GM18907 (cell line): ENCODE measurements at regions not wholly inside any gene's neighbourhood (a gene's known extent, or its start where the extent isn't known, plus 50 kb on each side); places are given as distances from the start of the nearest gene placed in this dataset.
"Not testable (repeated sequence)": the region's sequence is repeated elsewhere in the genome, so short reads cannot be mapped to it uniquely, and the experiment has no call there.

Experiments used
- ATAC-seq: cut with Tn5 transposase; IDR thresholded peaks from one replicate; pipeline ENCODE4 v1.9.1; 2021; ENCODE audit warnings: mild to moderate bottlenecking, moderate library complexity; ENCODE audit not compliant: unreplicated experiment

DNA sequence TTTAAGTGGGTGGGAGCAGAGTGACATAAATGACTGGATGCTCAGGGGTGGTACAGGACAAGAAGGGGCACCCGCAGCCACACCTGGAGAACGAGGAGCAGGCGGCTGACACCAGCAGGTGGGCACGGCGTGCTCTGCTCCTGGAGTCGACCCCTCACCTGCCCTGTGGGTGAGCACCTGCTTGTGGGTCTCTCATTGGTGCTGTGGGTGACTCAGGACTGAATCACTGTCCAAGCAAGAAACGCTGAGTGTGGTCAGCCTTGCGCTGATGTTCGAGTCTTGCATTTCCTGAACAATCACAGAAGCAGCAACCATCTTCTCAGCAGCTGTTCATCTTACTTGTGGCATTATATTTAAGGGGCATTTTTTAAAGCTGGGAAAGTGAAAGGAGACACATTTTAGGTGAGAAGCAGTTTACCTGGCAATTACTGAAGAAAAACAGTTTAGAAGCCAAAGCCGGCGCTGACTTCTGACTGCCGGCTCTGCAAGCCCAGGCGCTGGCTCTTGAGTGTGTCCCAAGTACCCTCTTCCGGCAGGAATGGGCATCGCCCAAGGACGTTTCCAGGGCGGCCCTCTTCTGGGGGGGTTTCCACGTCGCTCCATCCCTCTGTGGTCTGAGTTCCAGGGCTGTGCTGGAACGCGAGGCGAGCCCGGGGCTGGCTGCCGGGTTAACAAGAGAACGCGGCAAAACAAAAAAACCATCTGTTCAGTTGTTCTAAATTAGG lies 145.2 kb upstream of the PFKP start:
- no peak for ATAC-seq

DNA sequence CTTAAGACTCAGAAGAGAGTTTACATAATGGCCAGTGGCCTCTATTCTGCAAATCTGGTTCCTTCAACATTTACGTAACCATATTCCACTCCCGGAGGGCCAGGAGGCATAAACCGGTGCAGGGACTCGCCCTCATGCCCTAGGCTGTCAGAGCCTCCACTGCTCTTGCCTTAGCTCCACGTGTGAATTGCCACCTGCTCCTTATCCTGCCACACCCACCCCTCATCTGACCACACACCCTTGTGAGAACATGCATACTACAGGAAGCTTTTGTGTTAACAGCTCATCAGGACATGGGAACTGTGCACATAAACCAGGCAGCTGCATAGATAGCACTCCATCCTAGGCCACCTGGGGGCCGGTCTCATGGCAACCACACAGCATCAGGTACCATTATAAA lies 146.7 kb upstream of the PFKP start:
- ATAC-seq, result no peak

DNA sequence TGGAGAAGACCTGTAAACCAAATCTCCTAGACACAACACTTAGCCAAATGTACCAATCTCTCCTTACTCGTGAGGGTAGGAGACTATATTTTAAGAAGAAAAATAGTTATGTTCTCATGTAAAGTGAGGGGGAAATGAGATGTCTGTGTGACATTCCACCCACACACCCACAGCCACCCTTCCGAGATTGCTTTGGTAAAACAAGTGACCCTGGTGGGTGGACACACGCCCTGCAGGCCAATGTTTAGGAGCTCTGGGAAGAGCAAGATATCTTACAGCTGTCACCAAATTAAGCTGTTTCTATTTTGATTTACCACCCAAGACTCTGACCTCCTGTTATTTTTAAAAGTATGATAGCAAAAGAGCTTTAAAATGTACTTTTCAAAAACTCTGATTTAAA lies 147.2 kb upstream of the PFKP start:
- no peak for ATAC-seq

DNA sequence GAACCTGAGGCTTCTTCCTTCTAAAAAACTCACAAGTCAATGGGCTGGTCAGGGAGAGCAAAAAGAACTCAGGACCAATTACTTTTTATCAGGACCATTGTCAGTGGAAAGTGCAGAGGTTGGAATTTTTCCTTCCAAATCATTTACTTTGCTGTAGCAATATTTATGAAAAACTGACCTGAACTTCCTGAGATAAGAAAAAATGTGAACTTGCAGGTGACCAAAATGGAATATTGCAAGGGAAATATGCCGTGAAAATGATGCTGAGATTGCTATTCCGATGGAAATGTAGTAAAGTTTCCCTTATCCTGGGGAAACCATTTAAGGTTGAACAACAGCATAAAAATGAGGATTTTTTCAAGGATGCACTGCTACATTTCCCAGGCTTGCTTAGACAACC lies 148.3 kb upstream of the PFKP start:
- no peak for ATAC-seq

DNA sequence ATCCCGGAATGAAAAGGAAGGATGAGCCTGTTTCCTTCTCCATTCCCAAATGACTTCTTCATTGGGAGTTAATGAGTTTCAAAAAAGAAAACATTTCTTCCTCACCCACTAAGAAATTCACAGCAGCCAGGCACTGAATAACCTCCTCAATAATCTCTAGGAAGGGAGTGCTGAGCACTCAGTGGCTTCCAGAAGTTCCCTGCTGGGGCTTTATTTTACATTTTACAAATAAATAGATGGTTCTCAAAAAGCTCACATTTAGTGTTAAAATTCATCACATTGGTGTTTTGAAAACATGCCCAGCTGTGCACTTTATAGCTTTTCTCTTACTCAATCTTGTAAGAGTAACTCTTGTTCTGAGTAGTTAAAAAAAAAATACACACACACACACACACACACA lies 148.9 kb upstream of the PFKP start:
- no peak for ATAC-seq

DNA sequence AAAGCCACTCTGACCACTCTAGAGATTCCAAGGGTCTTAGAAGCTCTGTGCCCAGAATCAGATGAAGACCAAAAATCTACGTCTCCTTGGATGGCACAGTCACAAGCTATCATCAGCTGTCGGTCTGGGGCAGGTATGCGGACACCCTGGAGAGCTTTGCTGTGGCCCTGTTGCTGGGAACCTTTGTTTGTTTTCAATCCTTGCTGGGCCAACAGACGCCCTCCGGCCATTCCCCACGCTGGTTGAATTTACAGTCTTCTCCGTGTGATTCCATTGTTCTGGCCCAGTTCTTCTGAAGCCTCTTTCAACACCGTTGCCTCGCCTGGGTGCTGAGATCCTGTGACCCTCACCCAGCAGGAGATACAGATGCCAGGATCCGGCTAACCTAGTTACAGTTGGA lies 149.4 kb upstream of the PFKP start:
- ATAC-seq, result no peak

DNA sequence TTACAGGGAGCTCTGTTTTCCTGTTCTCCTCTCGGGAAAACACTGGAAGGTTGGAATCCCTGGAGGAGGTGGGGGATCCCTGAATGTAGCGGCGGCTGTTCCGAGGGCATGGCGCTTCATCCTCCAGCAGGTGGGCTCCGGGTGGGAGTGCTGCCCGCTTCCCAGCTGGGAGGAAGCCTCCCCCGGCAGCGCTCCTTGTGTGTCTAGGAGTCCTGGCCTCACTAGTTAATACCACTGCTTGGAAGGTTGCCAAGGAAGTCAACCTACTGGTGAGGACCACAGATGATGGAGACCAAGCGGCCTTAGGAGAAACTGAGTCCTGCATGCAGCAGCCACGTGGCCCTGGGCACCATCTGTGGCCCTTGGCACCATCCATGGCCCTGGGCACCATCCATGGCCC lies 151.9 kb upstream of the PFKP start:
- no peak for ATAC-seq

DNA sequence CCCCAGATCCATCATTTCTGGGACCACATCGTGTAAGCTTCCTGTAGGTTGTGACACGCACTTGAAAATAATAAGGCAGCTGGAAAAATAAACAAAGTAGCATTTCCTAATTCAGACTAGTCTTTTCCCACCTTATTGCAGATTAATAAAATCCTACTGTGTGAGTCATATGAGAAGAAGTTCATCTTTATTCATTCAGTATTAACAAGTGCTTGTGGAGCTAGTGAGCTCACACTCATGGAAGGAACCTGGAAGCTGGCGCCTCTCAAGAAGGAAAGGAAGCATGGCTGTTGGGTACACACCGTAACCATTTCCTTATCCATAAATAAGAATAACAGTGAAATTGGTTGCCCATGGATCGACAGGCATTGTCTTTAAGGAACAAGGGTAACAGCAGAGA lies 152.6 kb upstream of the PFKP start:
- ATAC-seq, result no peak

DNA sequence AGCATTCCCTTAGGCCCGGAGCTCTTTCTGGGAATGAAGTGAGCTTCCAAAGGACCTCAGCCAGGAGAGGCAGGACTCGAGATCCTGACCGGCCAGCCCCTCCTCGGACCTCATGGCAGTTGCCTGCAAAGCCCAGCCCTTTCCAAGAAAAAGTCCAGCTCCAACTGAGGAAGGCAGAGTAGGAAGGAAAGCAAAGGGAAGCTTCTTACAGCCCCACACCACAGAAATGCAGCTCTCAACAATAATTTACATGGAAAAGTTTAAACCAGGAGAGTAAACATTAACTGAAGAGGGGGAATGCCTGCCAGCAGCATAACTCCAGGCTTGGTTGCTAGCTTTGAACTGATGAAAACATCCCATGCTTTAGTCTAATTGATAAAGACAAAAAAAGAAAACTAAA lies 153.9 kb upstream of the PFKP start:
- no peak for ATAC-seq

DNA sequence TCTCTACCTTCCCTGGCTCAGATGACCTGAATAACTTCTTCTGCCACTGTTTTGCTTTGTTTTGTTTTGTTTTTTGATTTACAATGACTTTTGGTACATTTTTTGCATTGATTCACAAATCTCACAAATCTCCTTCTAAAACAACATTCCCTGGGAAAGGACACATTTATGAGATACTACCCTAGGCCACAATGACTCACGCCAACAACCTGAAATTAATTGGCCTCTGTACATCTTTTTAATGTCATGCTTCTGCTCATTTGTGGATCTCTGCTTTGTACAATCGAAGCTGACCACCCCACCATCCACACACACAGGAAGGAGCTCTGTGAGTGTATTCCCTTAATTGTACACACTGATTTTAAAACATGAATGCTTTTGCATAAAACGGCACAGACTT lies 156.7 kb upstream of the PFKP start:
- no peak for ATAC-seq

DNA sequence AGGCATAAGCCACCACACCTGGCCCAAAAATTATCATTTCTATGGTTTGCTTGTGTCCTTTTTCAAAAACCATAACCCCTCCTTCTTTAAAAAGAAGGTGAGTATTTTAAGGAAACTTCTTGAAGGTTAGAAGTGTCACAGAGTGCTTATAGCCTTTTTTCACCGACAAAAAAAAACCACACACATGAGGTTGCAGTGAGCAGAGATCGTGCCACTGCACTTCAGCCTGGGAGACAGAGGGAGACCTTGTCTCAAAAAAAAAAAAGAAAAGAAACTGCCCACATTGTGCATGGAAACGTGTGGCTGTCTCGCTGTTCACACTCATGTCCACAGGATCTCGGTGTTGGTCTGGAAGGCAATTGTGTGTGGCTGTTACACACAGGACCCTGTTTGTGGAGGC lies 157.4 kb upstream of the PFKP start:
- no peak for ATAC-seq

DNA sequence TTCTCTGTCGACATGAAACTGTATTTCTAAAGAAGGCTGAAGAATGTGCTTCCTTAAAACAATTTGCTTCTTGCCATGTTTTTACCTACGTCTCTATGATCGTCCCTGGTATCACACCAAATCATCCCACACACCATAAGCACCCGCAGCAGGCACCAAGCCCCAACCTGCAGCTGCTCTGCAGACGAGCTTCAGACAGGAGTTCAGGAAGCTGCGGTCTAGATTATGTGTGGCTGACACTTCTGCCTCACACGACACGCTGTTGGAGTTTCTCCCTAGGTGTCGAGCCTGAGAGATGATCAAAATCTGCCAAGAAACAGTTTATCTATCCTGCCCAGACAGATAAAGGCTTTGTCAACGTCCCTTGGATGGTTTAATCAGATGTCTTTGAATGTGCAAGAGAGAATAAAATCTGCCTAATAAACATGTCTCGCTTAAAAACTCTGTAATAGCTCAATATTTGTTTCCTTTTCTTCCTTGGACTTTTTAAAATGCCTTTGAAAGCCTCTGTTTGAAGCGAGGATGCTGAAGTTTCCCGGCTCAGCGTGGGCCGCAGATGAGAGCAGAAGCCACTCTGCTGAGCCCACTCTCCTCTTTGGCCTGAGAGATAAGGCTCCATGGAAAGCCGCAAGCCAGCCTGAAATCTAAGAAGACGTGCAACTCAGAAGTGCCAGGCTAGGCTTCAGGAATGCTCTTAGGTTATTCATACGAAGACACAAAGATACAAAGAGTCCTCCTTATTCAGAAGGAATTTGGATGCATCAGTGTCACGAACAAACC lies 158.3 kb upstream of the PFKP start:
- no peak for ATAC-seq

DNA sequence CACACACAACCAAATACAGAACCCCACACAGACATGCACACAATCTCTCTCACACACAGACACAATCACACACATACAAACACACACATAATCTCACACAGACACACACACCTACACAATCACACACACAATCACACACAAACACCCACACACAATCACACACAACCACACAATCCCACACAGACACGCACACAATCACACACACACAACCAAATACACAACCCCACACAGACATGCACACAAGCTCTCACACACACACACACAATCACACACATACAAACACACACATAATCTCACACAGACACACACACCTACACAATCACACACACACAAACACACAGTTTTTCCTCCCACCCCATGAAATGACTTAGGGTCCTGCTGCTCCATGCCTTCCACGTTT lies 160.4 kb upstream of the PFKP start:
- no peak for ATAC-seq

DNA sequence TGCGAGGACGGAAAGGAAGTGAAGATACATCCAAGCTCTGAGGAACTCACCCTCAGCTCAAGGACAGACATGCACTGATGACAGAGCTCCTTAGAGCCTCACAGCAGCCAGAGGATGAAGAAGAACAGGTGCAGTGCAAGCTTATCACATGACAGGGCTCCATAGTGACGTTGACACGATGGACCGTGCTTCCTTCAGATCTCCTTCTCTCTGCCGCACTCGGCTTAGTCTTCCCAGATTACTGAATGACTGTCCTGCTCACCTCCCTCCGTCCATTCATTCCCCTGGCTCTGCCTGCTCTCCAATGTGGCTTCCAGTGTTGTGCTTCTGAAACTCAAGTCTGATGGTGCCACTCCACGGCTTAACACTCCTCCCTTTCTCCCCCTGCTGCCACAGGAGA lies 161.5 kb upstream of the PFKP start:
- ATAC-seq, result no peak

DNA sequence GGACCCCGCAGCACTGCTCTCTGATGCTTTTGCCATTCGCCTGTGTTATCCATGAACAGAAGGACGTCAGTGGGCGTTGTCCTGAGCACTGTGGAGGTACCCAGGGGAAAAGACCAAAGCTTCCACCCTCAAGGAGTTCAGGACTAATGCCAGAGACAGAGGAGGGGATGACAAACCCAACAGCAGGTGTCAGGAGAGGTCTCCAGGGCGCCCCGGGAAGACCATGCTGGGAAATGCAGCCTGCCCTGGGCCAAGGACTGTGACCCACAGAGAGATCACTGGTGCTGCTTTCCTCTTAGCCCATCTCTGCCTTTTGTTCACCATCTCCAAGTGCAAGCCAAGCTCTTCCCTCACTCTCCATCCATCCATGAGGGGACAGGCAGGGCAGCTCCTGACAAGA lies 166.8 kb upstream of the PFKP start:
- ATAC-seq, result no peak

DNA sequence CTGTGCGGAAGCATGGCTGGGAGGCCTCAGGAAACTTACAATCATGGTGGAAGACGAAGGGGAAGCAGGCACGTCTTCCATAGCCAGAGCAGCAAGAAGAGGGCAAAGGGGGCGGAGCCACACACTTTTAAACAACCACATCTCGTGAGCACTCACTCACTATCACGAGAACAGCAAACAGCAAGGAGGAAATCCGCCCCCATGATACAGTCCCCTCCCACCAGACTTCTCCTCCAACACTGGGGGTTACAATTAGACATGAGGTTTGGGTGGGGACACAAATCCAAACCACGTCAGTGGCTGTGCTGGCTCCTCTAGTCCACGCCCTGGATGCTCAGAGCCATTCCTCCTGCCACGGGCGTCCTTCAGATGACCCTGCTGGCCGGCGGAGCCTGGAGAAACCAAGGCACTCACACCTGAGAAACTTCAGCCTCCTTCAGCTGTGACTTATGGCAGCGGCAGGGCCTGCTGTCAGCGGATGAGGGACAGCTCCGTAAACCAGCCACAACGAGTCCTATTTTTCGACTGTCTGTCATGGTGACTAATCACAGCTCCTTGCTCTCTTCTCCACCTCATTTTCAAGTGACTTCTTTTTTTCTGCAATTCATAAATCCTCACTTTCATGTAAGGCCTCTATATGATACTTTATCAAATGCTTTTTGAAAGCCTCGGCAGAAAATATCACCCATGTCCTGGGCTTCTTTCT lies 167.9 kb upstream of the PFKP start:
- ATAC-seq, result no peak

DNA sequence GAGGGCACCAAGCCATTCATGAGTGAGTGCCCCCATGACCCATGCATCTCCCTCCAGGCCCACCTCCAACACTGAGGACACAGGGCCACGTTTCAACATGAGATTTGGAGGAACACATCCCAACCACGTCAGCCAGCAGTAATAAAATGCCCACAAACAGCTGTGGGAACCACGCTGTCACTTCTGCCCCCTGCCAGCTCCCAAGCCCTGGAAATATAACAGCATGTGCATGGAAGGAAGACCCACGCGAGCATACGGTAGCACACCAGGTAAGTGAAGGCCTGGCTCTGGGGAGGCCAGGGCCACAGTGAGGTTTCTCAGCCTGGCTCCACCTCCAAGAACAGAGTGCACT lies 168.9 kb upstream of the PFKP start:
- no peak for ATAC-seq

DNA sequence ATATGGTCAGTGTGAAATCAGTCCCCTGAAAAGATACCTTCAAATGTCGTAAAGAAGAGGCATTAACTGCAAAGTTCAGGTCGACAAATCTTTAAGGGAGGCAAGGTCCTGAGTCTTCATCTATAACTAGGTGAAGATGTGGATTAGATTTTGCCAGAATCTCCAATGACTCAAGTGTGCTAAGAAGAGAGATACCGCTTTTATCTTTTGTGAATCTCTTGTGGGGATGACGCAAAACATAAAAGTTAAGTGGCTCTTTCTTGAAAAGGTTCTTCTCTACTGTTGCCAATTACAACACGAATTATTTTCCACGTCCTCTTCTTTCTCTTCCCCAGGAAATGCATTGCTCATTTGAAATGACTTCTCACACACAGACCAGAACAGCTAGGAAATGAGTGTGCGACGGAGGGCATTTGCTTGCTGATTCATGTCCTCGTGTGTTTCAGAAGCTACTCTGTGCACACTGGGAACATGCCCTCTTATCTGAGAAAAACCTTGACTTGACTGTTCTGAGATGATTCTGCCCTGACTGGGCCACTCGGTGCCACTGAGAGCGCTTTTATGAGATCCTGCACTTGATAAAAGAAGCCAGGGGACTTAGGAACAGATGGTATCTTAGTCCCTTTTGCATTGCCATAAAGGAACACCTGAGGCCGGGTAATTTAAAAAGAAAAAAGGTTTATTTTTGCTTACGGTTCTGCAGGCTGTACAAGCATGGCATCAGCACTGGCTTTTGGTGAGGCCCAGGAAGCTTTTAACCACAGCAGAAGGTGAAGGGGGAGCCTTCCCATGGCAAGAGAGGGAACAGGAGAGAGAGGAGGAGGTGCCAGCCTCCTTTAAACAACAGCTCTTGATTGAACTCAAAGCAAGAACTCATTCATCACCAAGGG lies 169.5 kb upstream of the PFKP start:
- ATAC-seq, result no peak

DNA sequence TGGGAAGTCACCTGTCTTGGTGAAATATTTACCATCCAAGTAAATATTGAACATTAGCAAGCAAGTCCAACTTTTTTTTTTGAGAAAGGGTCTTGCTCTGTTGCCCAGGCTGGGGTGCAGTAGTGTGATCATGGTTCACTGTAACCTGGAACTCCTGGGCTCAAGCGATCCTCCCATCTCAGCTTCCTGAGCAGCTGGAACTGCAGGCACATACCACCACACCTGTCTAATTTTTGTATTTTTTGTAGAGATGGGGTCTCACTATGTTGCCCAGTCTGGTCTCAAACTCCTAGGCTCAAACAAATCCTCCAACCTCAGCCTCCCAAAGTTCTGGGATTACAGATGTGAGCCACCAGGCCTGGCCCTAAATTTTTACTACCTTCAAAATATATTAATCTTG lies 171.0 kb upstream of the PFKP start:
- not testable (repeated sequence) for ATAC-seq

DNA sequence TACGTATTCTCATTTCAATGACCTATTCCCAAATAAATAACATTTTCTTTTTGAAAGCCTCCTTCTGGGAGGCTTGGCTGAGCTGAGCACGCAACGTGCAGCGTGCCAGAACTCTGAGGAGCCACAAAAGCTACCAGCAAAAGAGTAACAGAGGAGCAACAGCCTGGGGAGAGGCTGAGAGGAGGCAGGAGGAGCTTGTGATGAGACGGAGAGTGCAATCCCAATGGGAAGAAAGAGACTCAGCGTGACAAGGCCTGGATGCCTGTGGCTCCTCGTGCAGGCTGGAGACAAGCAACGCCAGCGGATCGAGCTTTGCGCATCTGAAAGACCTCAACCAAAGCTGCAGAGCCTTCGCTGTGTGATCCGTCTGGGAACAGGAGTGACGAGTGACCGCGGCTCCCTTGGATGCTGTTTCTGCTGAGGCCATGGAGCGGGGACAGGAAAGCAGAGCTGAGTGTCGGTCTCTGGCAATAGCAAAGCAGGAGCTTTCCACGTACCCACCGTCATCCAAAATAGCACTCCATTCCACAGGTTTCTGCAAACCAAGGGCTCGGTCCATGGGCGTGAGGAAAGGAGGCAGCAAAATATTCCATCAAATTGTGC lies 171.7 kb upstream of the PFKP start:
- no peak for ATAC-seq

DNA sequence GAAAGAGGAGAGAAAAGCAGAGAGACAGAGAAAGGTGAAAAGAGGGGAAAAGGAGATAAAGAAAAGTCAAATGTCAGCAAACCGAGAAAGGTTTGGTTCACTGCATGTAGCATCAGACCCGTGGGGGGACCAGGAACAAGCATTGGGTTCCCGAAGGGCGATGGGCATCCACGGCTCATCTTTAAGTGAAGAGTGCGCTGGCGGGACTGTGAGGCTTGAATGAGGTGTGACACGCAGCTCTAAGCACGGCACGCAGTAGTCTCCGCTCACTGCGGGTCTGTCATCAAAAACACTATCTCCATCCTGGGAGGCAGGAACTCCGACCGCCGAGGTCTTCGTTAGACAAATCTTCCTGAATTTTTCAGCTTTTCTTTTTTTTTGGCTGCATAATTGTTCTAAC lies 173.4 kb upstream of the PFKP start:
- no peak for ATAC-seq
